ENCODE measurements at regions not wholly inside any gene's neighbourhood (a gene's known extent, or its start where the extent isn't known, plus 50 kb on each side); places are given as distances from the start of the nearest gene placed in this dataset.

GRCh38 chr10:113362645-113363091 lies 190.2 kb upstream of the HABP2 start (continued):
- TF ChIP-seq ZNF114 (CRISPR knock-in tag; IDR thresholded peaks at IDR 0.05) (no peak), ETS1 (IDR thresholded peaks at IDR 0.05) (no peak), STAT1 (IDR thresholded peaks at IDR 0.05; ENCODE audit: unreplicated experiment) (no peak), REST (IDR thresholded peaks at IDR 0.05; ENCODE audit: unreplicated experiment) (no peak), JUNB (IDR thresholded peaks at IDR 0.05; ENCODE audit: unreplicated experiment) (no peak), ZNF331 (CRISPR knock-in tag; IDR thresholded peaks at IDR 0.05; ENCODE audit: low read depth) (no peak), EZH2 (IDR thresholded peaks at IDR 0.05; ENCODE audit: low read depth, unreplicated experiment) (no peak), NANOG (IDR thresholded peaks at IDR 0.05; ENCODE audit: borderline replicate concordance) (no peak)
- TF ChIP-seq, protein P1, sequence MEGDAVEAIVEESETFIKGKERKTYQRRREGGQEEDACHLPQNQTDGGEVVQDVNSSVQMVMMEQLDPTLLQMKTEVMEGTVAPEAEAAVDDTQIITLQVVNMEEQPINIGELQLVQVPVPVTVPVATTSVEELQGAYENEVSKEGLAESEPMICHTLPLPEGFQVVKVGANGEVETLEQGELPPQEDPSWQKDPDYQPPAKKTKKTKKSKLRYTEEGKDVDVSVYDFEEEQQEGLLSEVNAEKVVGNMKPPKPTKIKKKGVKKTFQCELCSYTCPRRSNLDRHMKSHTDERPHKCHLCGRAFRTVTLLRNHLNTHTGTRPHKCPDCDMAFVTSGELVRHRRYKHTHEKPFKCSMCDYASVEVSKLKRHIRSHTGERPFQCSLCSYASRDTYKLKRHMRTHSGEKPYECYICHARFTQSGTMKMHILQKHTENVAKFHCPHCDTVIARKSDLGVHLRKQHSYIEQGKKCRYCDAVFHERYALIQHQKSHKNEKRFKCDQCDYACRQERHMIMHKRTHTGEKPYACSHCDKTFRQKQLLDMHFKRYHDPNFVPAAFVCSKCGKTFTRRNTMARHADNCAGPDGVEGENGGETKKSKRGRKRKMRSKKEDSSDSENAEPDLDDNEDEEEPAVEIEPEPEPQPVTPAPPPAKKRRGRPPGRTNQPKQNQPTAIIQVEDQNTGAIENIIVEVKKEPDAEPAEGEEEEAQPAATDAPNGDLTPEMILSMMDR (conservative IDR thresholded peaks at IDR 0.05; ENCODE audit: low read depth in 2 of 2) = no peak

DNA sequence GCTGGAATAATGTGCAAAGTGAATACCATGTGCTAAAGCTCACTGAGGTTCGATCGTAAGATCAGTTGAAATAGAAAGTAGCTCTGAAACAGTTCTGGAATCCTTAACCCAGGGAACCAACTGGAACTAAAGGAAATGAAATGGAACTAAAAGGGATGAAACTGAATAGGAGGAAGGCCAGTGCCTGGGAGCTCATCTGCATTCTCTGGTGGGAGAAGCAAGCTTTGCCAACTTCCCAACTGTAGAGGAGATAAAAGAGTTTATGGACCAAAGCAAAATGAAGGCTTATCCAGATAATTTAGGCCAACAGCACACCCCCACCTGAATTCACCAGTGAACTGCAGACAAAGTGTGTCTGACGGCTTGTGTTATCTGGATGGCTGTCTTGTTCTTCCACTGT lies 188.6 kb upstream of the HABP2 start:
- Mint-ChIP-seq H3K36me3 (ENCODE audit: low read depth) (no peaks in the 10 kb centered on the region), H3K27me3 (ENCODE audit: insufficient read depth, low read depth, poor library complexity) (peaks cover 2% of the 10 kb centered on the region), H3K4me1 (0 out of 3 replicates have a peak, but pooled peaks cover 5% of the 10 kb centered on the region), H3K4me3 (no peak overlapping the region), H3K9me3 (peaks cover 8% of the 10 kb centered on the region; the same call in 2 of the 3 replicates), H3K27ac (no peak overlapping the region)
- H3K4me3 ChIP-seq = no peak overlapping the region
- 0 out of 2 replicates have a peak, but pooled peaks cover 6% of the 10 kb centered on the region for H3K9me2 ChIP-seq (ENCODE audit: insufficient read depth)
- no peaks in the 10 kb centered on the region for H3K4me1 ChIP-seq (ENCODE audit: insufficient read depth)
- no peaks in the 10 kb centered on the region for H3F3A ChIP-seq (replicated peaks; ENCODE audit: low read depth)
- ATAC-seq = no peak
- H3K27ac ChIP-seq (ENCODE audit: low read depth) = no peak overlapping the region
- no peaks in the 10 kb centered on the region for H3K79me2 ChIP-seq (replicated peaks; ENCODE audit: insufficient read depth)
- H2AFZ ChIP-seq = no peak overlapping the region
- H3K36me3 ChIP-seq (ENCODE audit: insufficient read depth) = no peaks in the 10 kb centered on the region
- H3K4me2 ChIP-seq = no peak overlapping the region
- no peaks in the 10 kb centered on the region for H3K27me3 ChIP-seq (ENCODE audit: insufficient read depth)
- H4K20me1 ChIP-seq (replicated peaks; ENCODE audit: insufficient read depth) = no peaks in the 10 kb centered on the region
- no peak for DNase-seq (ENCODE audit: low spot score)
- TF ChIP-seq ZNF114 (CRISPR knock-in tag; IDR thresholded peaks at IDR 0.05) (no peak), CREB1 (CRISPR knock-in tag; IDR thresholded peaks at IDR 0.05; ENCODE audit: low read depth) (no peak), STAT1 (IDR thresholded peaks at IDR 0.05; ENCODE audit: unreplicated experiment) (no peak), EZH2 (IDR thresholded peaks at IDR 0.05; ENCODE audit: low read depth, unreplicated experiment) (no peak), ZNF462 (CRISPR knock-in tag; IDR thresholded peaks at IDR 0.05) (no peak)
